Stromal cell of bone marrow (primary cell): ENCODE measurements at regions not wholly inside any gene's neighbourhood (a gene's known extent, or its start where the extent isn't known, plus 50 kb on each side); places are given as distances from the start of the nearest gene placed in this dataset.
"Not testable (repeated sequence)": the region's sequence is repeated elsewhere in the genome, so short reads cannot be mapped to it uniquely, and the experiment has no call there.

Source experiments
- DNase-seq: peaks from one replicate; pipeline ENCODE4 v3.0.0-alpha.2; 2012; ENCODE audit warnings: low read depth

DNA sequence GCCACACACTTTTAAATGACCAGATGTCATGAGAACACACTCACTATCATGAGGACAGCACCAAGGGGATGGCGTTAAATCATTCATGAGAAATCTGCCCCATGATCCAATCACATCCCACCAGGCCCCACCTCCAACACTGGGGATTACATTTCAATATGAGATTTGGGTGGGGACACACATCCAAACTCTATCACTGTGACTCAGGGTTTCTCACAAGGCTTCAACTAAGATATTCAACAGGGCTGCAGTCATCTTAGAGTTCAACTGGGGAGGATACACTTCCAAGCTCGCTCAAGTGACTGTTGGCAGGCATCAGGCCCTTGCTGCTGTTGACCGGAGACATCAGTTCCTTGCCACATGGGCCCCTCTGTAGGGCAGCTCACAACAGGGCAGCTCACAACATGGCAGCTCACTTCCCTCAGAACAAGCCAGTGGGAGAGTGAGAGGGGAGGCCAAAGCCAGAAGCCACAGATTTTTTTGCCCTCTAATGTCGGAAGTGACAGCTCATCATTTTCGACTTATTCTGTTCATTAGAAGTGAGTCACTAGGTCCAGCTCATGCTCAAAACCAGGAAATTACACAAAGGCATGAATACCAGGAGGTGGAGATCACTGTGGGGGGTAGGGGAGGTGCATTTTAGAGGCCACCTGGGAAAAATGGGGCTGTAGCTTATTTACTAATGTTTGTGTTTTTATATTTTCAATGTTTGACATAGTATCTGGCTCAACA lies 50.8 kb upstream of the PTHLH start:
- DNase-seq = peak; percentile 93

DNA sequence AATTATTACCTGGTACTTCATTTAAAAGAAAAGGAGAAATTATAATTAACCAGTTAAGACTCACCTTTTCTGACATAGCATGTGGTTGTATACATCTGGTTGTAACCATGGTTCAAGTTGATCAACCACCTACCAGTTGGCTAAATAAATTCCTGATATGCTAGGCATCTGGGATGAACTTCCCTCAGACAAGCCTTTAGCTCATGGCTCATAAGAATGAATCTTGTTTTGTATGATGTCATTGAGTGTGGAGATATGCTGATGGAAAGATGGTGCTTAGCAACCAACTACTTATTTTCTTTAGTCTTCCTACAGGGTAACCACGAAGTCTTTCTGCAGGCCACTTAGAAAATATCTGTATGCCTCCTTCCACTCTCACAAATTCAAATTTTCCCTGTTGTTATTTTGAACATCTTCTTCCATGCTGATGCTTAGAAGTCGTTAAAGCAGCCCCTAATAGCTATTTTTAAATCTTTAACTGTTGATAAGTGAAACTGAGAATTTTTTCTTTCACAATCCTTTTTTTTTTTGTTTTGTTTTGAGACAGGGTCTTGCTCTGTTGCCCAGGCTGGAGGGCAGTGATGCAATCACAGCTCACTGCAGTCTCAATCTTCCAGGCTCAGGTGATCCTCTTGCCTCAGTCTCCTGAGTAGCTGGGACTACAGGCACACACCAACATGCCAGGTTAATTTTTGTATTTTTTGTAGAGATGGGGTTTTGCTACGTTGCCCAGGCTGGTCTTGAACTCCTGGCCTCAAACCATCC lies 51.9 kb upstream of the PTHLH start:
- peak; percentile 76 for DNase-seq

DNA sequence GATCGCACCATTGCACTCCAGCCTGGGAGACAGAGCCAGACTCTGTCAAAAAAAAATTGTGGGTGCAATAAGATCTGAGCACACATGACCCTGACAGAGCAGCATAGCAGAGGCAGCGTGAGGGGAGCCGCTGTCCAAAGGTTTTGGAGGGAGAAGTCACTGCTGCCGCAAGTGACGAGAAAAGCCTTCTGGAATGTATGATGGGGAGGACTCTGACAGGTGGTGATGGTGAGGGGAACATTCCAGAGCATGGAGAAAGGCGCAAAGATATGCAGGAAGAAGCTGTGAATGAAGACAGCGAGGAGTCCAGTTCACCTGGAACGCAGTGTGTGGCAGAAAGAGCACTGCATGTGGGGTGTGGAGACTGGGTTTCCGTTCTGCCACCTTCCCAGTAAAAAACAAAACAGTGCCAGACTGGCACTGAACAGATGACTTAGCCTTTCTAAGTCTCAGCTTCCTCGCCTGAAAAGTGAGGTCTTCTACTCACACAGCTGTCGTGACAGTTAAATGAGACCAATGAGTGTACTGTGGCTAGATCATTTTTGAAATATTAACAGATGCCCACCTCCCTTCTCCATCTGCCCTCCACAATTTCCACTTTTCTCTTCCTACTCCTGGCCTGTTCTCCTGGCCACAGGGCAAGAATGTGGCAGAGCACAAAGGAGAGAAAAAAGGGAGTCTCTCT lies 53.4 kb upstream of the PTHLH start:
- no peak for DNase-seq

DNA sequence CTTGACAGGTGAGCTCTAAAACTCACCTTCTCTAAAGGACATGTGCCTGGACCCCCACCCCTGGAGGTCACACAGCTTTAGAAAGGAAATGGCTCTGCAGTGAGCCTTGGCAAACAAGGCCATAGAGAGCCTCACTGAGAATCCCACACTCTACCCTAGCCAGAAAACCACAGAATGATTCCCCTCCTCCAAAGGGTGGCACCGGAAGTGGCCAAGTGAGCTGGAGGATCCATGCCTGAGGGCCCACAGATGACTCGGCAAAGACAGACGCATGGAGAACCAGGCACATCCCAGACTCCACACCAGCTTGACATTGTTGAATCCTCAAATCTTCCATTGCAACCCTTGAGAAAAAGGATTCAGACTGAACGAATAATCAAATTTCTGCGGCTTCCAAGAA lies 54.2 kb upstream of the PTHLH start:
- no peak for DNase-seq

DNA sequence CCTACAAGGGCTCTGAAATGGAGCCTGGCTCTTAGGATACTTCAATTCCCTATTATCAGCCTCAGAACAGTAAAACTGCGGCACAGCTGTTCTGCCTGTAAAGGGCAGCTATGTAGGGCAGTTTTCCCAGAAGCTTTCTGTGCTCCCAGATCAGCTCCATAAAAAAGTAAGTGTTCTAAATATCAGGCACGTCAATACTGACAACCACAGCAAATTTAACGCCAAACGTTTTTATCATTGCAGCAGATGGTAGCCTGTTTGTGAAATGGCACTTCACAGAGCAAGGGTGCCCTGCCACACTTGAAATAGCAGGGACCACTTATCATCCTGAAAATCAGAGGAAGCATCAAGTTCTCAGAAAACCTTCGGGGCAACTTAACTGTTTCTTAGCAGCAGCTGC lies 54.8 kb upstream of the PTHLH start:
- DNase-seq = no peak

DNA sequence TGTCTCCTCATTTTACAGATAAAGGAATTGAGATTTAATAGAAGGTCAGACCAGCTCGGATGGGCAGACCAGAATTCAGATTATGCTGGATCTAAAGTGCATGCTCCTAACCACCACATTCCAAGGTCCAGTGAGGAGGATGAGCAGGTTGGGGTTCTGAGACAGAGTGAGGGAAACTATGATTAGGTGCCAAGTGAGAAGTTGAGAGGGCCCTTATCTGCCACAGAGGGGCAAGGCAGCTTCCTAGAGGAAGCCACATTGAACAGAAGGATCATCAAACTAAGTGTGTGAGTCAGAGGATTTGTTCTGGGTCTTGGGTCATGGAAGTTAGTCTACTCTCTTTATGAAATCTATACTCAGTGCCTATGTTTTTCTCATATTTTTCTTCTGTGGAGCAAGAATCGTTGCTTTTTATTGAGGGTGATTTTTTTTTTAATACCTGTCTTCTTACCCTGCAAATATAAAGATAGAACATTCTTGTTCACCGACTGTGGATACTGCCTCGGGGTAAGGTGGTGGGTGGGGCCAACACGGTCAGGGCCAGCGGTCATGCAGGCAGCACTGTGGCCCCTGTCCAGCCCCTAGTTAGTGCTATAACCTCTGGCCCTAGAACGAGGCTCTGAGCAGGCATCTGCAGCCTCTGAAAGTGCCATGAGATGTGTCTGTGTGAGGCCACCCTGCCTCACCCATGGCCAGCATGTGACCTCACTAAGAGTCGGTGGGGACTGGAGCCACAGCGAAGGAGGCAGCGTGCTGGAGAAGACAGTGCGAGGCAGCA lies 55.6 kb upstream of the PTHLH start:
- no peak for DNase-seq

DNA sequence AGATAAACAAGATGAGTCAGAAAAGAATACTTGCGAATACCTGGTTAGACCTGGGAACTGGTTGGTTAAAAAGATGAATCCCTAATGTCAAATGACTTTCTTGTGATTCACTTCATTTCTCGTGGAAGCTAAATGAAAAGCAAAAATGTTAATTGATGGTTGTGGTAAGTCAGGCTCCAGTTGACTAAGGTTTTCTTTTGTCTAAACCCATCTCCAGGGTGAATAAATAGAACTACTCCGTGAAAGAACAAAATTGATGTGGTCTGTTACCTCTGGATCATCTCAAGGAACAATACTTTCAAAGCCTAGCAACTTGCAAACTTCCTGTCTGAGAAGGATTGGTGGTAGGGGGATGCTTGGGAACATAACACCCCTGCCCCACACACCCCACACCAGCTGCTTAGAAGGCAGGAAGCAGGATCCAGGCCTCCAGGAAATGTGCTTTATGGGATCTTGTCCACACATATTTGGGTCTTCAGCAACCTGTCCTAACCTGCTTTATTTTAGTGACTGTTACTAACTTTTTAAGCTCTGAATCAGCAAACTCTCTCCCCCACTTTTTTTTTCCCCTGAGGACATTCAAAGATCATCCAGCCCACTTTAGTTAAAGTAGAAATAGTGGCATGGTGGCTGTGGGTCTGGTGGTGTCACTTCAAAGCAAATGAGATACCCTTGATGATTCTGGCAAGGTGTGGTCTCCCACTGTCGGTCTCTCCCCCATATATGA lies 60.4 kb upstream of the PTHLH start:
- DNase-seq = no peak

DNA sequence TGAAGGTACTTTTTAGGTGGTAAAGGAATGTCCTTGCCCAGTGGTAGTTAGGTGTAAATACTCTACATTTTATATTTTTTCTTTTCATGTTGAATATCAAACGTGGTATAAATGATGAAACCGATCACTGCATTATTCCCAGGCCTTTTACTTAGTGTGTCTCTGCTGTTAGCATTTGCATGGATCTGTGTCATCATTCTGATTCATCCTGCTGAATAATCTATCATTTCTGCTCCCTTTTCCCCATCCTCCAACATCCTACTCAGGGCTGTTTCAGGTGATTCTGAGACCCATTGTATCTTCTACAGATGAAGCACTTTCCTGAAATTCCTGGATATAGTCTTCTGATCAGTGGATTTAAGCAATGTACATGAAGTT lies 61.0 kb upstream of the PTHLH start:
- DNase-seq = peak; percentile 38

DNA sequence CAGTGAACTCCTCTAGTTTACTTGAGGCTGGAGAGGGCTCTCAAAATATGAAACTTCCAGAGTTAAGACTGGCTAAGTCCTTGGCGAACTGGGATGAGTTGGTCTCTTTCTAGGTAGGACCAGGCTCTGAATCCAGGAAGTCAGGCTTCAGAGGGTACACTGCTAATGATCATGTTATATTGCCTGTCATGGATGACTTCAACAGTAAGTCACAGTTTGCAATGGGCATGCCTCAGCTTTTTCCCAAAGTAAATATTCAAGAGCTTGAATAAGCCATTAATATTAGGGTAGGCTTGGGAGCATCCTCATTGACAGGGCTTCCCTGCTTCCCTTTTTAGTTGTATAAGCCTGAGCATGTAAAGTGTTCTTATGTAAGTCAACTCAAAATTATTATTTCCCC lies 61.7 kb upstream of the PTHLH start:
- no peak for DNase-seq

DNA sequence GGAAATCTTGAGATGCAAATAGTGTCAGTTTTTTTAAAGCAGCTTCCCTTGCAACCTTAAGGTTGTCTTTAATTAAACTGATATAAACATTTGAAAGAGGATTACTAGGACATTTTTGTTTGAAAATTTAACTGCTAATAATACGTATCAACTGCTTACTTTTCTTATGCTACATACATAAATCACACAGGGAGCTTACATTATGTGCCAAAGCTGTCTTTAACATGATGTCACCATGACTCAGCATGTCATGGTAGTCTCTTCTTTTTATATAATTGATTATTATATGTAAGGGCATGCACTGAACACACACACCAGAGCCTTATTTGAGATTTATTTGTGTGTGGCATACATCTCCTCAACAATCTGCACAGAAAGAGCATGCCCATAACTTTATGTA lies 63.0 kb upstream of the PTHLH start:
- peak; percentile 41 for DNase-seq

DNA sequence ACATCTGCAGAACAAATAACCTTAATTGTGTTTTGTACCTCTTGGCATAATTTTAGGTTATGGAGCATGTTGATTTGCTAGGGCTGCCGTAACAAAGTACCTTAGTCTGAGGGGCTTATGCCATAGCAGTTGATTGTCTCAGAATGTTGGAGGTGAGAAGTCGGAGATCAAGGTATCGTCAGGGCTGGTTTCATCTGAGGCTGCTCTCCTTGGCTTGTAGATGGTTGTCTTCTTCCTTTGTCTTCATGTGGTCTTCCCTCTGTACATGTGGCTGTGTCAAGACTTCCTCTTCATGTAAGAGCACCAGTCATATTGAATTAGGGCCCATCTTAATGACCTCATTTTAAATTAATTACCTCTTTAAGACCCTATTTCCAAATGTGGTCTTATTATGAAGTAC lies 64.4 kb upstream of the PTHLH start:
- DNase-seq = no peak

DNA sequence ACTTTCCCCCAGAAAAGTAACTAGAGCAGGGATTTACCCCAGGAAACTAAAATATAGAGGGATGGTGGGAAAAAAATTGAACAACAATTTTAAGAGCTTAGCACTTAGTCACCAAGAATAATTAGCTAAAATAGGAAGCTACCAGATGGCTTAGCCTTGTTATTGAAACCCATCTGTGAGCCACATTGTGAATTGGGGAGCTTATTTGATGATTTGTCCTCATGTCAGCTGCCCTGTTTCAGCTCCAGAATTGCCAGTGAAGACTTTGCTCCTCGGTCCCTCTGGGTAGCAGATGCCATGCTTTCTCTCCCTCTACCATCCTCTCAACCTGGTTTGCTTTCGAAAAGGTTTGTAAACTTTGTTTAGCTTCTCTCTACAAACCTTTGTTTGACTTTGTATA lies 67.7 kb upstream of the PTHLH start:
- DNase-seq = no peak

DNA sequence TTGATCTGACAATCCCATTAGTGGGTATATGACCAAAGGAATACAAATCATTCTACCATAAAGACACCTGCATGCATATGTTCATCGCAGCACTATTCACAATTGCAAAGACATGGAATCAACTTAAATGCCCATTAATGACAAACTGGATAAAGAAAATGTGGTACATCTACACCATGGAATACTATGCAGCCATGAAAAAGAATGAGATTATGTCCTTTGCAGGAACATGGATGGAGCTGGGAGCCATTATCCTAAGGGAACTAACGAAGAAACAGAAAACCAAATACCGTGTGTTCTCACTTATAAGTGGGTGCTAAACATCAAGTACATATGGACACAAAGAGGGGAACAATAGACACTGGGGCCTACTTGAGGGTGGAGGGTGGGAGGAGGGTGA lies 74.1 kb upstream of the PTHLH start:
- not testable (repeated sequence) for DNase-seq

DNA sequence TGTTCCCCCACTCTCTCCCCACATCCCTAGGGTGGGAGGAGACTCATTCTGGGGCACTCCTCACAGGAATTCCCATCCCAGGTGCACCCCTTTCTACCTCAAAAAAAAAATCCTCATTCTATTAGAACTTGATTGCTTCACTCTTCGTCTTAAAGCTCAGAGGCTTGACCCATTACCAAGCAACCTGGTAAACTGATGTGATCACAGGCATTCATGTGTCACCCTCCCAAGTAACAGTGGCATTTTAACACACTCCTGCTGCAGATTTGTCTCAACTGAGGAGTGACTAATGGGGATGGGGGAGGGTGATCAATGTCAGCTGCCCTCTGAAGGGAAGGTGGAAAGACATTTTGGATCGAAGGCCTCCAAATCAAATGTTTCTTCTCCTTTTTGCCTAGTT lies 78.1 kb upstream of the PTHLH start:
- DNase-seq = no peak

DNA sequence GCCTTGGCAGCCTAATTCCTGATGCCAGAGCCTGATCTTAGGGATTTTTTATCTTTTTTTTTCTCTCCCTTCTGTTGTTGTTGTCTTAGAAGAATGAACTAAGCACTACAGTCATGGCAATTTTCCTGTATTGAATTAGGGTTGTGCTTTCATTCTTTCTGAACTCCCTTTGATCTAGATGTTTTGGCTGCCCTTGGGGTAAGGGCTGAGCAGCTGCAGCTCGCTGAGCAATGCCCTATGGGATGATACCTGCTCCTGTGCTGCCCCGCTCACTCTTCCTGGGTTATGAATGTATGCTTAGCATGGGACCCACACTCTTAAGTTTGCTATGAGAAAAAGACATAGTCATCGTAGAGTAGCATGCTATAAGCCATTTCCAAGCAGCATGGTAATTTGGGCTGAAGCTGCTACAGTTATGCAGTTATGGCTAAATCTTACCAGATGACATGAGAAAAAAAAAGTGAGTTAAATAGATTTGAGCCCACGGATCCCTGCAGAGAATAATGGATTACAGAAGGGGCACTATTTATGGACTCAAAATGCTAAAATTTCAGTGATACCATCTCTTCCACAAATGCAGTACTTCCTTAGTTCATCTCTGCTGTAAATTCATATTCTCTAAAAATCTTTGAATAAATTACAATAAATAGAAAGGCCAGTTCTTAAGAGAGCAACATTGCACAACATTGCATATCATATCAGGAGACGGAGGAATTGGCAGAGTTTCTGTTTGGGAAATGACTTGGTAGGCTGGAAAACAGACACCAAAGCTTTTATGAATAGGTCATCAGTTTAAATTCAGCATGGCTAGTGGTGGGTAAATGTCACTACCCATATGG lies 79.2 kb upstream of the PTHLH start:
- DNase-seq = peak; percentile 62

DNA sequence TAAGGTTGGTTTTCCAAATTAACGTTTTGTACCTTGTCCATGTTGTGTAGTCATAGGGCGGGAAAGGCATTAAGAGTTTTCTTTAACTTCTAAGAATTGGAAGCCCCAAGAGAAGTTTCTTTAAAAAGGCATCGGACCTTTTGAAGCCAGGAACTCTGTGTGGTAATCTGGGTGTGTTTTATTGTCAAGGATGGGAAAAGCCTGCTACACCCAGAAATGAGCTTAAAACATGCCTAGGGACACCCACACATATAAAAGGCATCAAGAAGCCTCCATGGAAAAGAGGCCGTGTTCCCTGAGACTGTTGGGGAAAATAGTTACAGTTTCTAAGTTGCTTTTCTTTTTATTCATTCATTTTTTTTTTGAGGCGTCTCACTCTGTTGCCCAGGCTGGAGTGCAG lies 81.0 kb upstream of the PTHLH start:
- no peak for DNase-seq

DNA sequence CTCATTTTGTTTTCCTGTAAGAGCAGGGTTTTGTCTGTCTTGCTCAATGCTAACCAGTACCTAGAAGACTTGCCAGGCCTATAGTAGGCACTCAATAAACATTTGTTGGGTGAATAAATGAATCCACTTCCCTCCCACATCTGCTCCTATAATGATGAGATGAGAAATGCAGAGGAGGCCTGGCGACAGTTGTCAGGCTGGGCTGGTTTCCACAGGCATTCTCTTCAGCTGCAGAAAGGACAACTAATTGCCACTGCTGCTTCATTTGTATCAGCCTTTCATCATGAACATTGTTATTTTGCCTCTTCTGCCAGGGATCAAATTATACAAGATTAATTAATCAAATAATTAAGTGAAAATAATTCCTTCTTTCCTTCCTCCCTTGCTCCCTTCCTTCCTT lies 82.0 kb upstream of the PTHLH start:
- no peak for DNase-seq

DNA sequence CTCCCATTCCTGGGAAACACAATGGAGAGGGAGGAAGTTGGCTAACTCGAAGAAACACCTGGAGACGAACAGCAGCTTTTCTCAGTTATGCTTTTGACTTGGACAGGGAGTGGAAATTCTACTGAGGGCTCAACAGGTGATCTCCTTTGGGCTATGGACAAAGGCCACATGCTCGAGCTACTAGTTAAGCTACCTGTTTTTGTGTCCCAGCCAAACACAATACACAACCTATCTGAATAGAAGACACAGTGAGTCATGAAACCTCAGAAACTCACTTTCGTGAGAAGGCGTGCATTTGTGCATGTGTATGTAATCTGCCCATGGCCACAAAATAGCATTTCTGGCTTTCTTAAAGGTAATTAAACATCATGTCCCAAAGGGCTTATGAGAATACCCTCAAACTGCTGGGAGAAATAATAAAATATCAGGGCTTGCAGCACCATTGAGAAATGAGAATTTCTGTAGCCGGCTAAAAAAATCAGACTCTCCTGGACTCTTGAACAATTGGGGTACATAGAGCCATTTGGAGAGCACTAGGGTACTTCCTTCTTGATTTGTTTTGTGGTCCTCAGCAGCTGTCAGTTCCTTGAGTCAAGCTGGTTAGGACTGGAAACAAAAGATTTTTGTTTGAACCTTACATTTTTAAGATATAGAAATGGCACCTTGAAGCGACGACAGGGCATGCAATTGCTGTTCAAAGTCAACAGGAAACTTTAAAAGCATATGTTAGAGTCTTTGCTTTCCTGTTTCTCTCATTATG lies 85.5 kb upstream of the PTHLH start:
- no peak for DNase-seq

DNA sequence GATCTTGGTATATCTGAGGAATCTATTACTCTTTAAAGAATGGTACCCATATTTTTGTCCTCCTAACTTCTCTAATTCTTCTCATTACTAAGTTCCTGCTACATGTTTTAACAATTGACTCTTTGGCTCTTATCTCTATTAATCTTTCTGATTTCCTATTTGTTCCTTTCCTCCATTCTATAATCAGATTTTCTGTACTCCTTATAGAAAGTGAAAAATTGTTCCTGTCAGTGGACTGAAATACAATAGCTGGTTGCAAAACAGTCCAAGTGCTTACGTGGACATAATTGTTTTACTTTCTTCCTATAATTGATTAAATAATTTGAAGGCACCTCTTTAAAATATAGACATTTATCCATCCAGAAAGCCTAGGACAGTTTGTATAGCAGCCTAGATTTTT lies 86.7 kb upstream of the PTHLH start:
- DNase-seq = no peak

DNA sequence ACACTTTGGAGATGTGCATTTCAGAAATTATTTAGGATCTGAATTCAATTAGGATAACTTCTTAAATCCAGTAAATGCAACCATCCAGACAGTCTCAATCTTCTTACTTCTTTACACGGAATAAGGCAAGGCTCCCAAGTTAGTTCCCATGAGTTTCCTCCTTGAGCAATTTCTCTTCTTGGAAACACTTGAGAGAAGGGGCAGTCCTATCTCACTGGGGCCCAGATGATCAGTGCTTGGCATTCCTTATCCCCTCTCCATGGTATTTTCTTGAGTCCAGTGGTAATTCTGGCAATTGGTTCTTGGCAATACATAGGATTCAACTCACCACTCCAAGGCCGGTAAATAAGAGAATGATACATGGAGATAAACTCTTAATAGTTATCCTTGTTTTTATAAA lies 87.1 kb upstream of the PTHLH start:
- DNase-seq = no peak
